HepG2 (cell line): ENCODE measurements at regions not wholly inside any gene's neighbourhood (a gene's known extent, or its start where the extent isn't known, plus 50 kb on each side); places are given as distances from the start of the nearest gene placed in this dataset.

ENCODE experiments used
- ATAC-seq: fragments of 200-7000 bp; cut with Tn5 transposase; 3 replicates; pipeline ENCODE4 v1.9.1; 2020; ENCODE audit warnings: mild to moderate bottlenecking, moderate library complexity
- BruUV-seq: library from RNA; stranded (reverse); fragments of 400-500 nt; replicated peaks from 2 replicates; lab custom pipeline; 2021; lab: Mats Ljungman, UMichigan
- CTCF ChIA-PET: fragments of 300-600 bp; formaldehyde crosslinking; extraction: SDS; loops from one replicate; lab custom pipeline; 2021; ENCODE audit warnings: low total read pairs, inconsistent platforms, low intra/inter-chr PET ratio; lab: Yijun Ruan, JAX
- POLR2A ChIA-PET: fragments of 350-600 bp; sonication (Branson Sonifier 250); formaldehyde crosslinking; loops from one replicate; lab custom pipeline; 2020; ENCODE audit warnings: antibody characterized with exemption, inconsistent platforms; lab: Yijun Ruan, JAX
- DNase-seq: peaks from one replicate; pipeline ENCODE4 v3.0.0-alpha.2; 2015; ENCODE audit warnings: low spot score
- FAIRE-seq: peaks from 3 replicates; lab custom pipeline; 2011; peaks lifted over from hg19 to GRCh38; lab: Jason Lieb, UNC
- H2AFZ ChIP-seq: one replicate; pipeline ENCODE4 v1.6.1; 2011; ENCODE audit warnings: low read length, inconsistent platforms
- H3K27ac ChIP-seq: fragments of 300-600 bp; 3 replicates; pipeline ENCODE4 v1.8.0; 2011; ENCODE audit warnings: mixed run types, mild to moderate bottlenecking, mixed read lengths, low read length, inconsistent platforms; ENCODE audit not compliant: insufficient read depth; ENCODE audit errors: extremely low read length
- H3K27me3 ChIP-seq, 2 experiments: fragments of 200-600 bp in 1 of 2; 2 replicates in 1 of 2; 3 replicates in 1 of 2; pipeline versions ENCODE4 v1.6.0 to v1.8.0; 2011; ENCODE audit warnings: low read length in 2 of 2, mild to moderate bottlenecking in 2 of 2, moderate library complexity in 2 of 2, inconsistent platforms in 1 of 2; ENCODE audit not compliant: insufficient read depth in 2 of 2, control insufficient read depth in 1 of 2
- H3K36me3 ChIP-seq, 2 experiments: fragments of 200-600 bp in 1 of 2; replicated peaks in 1 of 2; 2 replicates in 1 of 2; 3 replicates in 1 of 2; pipeline versions ENCODE4 v1.5.1 to v1.8.0; 2011; ENCODE audit warnings: low read length in 2 of 2, inconsistent platforms in 1 of 2; ENCODE audit not compliant: insufficient read depth in 2 of 2, control insufficient read depth in 1 of 2
- H3K4me1 ChIP-seq: 2 replicates; pipeline ENCODE4 v1.5.1; 2012; ENCODE audit warnings: low read length, inconsistent platforms; ENCODE audit not compliant: insufficient read depth
- H3K4me2 ChIP-seq: 2 replicates; pipeline ENCODE4 v1.6.0; 2011; ENCODE audit warnings: low read depth, low read length, inconsistent platforms
- H3K4me3 ChIP-seq, 3 experiments: fragments of 200-600 bp in 1 of 3; sonication (generic), shearing (Covaris generic) in 1 of 3; replicated peaks in 1 of 3; 2 replicates each; pipeline ENCODE4 v1.5.1; 2011 to 2016; ENCODE audit warnings: low read length in 3 of 3, inconsistent platforms in 2 of 3, low read depth in 2 of 3, mild to moderate bottlenecking in 2 of 3, control low read depth in 1 of 3, mixed read lengths in 1 of 3; ENCODE audit not compliant: insufficient read depth in 1 of 3
- H3K79me2 ChIP-seq: one replicate; pipeline ENCODE4 v1.6.1; 2011; ENCODE audit warnings: low read length, inconsistent platforms; ENCODE audit not compliant: insufficient read depth
- H3K9ac ChIP-seq: 2 replicates; pipeline ENCODE4 v1.6.0; 2011; ENCODE audit warnings: mild to moderate bottlenecking, low read depth, low read length, inconsistent platforms; ENCODE audit not compliant: insufficient read depth
- H3K9me3 ChIP-seq: 2 replicates; pipeline ENCODE4 v1.5.1; 2012; ENCODE audit warnings: mild to moderate bottlenecking, low read length
- H4K20me1 ChIP-seq: 2 replicates; pipeline ENCODE4 v1.6.0; 2011; ENCODE audit warnings: inconsistent platforms, mild to moderate bottlenecking, low read length, moderate library complexity; ENCODE audit not compliant: insufficient read depth
- ATF7 ChIP-seq, 2 experiments: fragments of 450-650 bp in 1 of 2; sonication (generic) in 1 of 2; formaldehyde crosslinking in 1 of 2; IDR thresholded peaks; 2 replicates each; pipeline versions ENCODE4 v1.4.0 to v1.6.1; 2016 to 2020; ENCODE audit warnings: antibody characterized with exemption in 1 of 2, mild to moderate bottlenecking in 1 of 2, missing genetic modification reagents in 1 of 2
- CEBPB ChIP-seq: IDR thresholded peaks from 2 replicates; pipeline ENCODE4 v1.6.1; 2011; ENCODE audit warnings: low read depth, low read length, improper control_type of control experiment, borderline replicate concordance
- HMG20B ChIP-seq: conservative IDR thresholded peaks from 2 replicates; pipeline ENCODE4 v1.6.1; 2016; ENCODE audit warnings: missing genetic modification reagents, missing compliant biosample characterization
- HOXA9 ChIP-seq: sonication (generic); formaldehyde crosslinking; IDR thresholded peaks from 2 replicates; pipeline ENCODE4 v1.8.1; 2022; ENCODE audit warnings: missing genetic modification reagents, mild to moderate bottlenecking, moderate library complexity, borderline replicate concordance
- JARID2 ChIP-seq: sonication (generic); formaldehyde crosslinking; IDR thresholded peaks from 2 replicates; pipeline ENCODE4 v1.8.1; 2023; ENCODE audit warnings: missing genetic modification reagents, inconsistent platforms; ENCODE audit not compliant: insufficient replicate concordance
- NFE2L2 ChIP-seq: fragments of 150-350 bp; IDR thresholded peaks from 2 replicates; pipeline ENCODE4 v1.6.1; 2014; ENCODE audit warnings: low read length
- SYNCRIP ChIP-seq: fragments of 200-400 bp; formaldehyde crosslinking; IDR thresholded peaks from 2 replicates; pipeline ENCODE4 v1.6.1; 2018; ENCODE audit warnings: mild to moderate bottlenecking, low read depth, low read length; ENCODE audit not compliant: insufficient read depth
- ZC3H13 ChIP-seq: sonication (generic); formaldehyde crosslinking; IDR thresholded peaks from 2 replicates; pipeline ENCODE4 v1.8.1; 2023; ENCODE audit warnings: mild to moderate bottlenecking, missing genetic modification reagents, moderate library complexity
- ZMYM4 ChIP-seq: sonication (generic); formaldehyde crosslinking; IDR thresholded peaks from 2 replicates; pipeline ENCODE4 v1.8.1; 2023; ENCODE audit warnings: mild to moderate bottlenecking, missing genetic modification reagents
- ZNF605 ChIP-seq: sonication (generic); formaldehyde crosslinking; IDR thresholded peaks from 2 replicates; pipeline ENCODE4 v1.8.0; 2022; ENCODE audit warnings: mild to moderate bottlenecking, missing genetic modification reagents
- ZNF644 ChIP-seq: IDR thresholded peaks from 2 replicates; pipeline ENCODE4 v1.6.1; 2016; ENCODE audit warnings: low read depth
- ZSCAN20 ChIP-seq: sonication (generic); formaldehyde crosslinking; IDR thresholded peaks from 2 replicates; pipeline ENCODE4 v1.4.0; 2020; ENCODE audit warnings: missing genetic modification reagents, mild to moderate bottlenecking, borderline replicate concordance
- WGBS: methylation state at CpG from one replicate; pipeline ENCODE4 v1.1.6; 2017; ENCODE audit warnings: low lambda C conversion rate; 5-methylcytosine and 5-hydroxymethylcytosine counted together
- in situ Hi-C: cut with HindIII; loops from 2 replicates; pipeline ENCODE4 v1.10.0; 2017; ENCODE audit warnings: low pct_unique_long_range_greater_than_20kb; ENCODE audit not compliant: extremely low pct_ligation_motif_present
- intact Hi-C: fragments of 100-400 bp; cut with micrococcal nuclease; formaldehyde crosslinking; loops from one replicate; pipeline ENCODE4 v1.10.0; 2022; ENCODE audit not compliant: unreplicated experiment
- TF ChIP-seq, protein P1 (sequence below): sonication (generic); formaldehyde crosslinking; IDR thresholded peaks from 2 replicates; pipeline ENCODE4 v1.5.0; 2020; ENCODE audit warnings: mild to moderate bottlenecking, missing genetic modification reagents, borderline replicate concordance
- TF ChIP-seq, protein P2 (sequence below): IDR thresholded peaks from 2 replicates; pipeline ENCODE4 v1.6.1; 2016; ENCODE audit warnings: low read depth, borderline replicate concordance

DNA sequence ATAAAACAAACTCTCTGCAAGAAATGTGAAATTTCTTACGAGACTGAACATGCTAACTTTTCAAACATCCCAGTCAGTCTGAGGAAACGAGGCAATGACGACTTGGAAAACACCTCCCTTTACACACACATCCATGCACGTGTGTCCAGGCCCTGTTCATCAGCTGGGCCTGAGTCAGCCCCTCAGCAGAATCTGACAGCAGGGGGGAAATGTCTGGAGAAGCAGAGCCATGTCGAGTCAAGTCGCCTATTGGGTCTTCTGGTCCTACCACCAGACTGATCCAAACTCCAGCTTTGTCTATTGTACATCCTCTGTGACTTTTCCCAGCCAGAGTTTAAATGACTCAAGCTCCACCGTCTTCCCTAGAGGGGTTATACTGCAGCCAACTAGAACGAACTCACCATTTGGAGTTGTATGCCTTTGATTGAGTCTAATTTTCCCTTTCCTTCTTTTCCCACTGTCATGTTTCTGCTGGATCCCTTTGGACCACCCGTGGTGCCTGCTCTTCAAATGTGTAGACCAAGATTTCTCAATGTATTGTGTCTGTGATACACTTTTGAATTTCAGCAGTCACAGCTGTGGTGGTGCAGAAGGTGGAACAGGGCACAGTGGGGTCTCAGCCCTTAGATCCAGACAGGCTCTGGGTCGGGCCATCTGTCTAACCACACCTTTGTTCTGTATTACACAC is 254.0 kb downstream of the CDC5L start:
- intact Hi-C loops = no loop called here
- TF ChIP-seq HMG20B (CRISPR knock-in tag) (no peak), NFE2L2 (no peak), ZNF605 (CRISPR knock-in tag) (no peak), CEBPB (0 out of 2 replicates have a peak, but pooled peaks have one; percentile 34)
- Histone ChIP-seq H3K36me3 (no peaks in the 10 kb centered on the region), H3K79me2 (no peaks in the 10 kb centered on the region), H2AFZ (no peak overlapping the region), H3K9ac (no peak overlapping the region), H3K4me2 (no peak overlapping the region), H3K4me1 (no peaks in the 10 kb centered on the region), H3K27me3 (peaks cover 1 to 15% of the 10 kb centered on the region in 2 experiments; a peak in 3 of 5 replicates), H3K9me3 (no peaks in the 10 kb centered on the region), H3K4me3 (no peak overlapping the region), H3K27ac (no peak overlapping the region), H4K20me1 (no peaks in the 10 kb centered on the region)
- in situ Hi-C loops = loop anchor here (10.0 kb wide), 1 partner anchor 167 kb away; no protein-coding TSS in a partner anchor
- ATAC-seq = no peak
- BruUV-seq = no TSS peak
- DNase-seq = no peak
- FAIRE-seq = no peak
- POLR2A ChIA-PET = no interaction called here
- 14% methylated on average over 10 of the region's 10 CpGs for WGBS
- CTCF ChIA-PET = no interaction called here

DNA sequence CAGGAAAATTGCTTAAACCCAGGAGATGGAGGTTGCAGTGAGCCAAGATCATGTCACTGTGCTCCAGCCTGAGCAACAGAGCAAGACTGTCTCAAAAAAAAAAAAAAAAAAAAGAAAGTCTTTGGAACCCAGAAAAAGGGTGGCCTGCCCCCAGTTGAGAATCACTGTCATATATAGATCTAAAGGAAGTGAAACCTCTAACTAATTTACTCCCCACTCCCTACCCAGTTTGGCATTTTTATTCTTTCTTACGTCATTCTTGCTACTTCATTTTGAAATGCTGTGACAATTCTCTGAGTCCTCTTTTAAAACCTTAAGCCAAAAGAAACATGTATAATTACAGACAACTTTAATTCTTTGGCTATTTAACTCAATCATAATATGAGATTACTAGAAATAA is 254.8 kb downstream of the CDC5L start:
- H3K36me3 ChIP-seq = no peaks in the 10 kb centered on the region
- FAIRE-seq (no peak), ATAC-seq (no peak), DNase-seq (no peak)
- H3K4me3 ChIP-seq = no peak overlapping the region
- CTCF ChIA-PET = no interaction called here
- peaks cover 1 to 7% of the 10 kb centered on the region in 2 experiments; a peak in 3 of 5 replicates for H3K27me3 ChIP-seq
- POLR2A ChIA-PET = no interaction called here
- no peak overlapping the region for H3K4me2 ChIP-seq
- BruUV-seq = no TSS peak
- no peak overlapping the region for H3K27ac ChIP-seq
- 65% methylated on average over 1 of the region's 1 CpG for WGBS
- intact Hi-C loops (no loop called here), in situ Hi-C loops (loop anchor here (10.0 kb wide), 1 partner anchor 168 kb away; no protein-coding TSS in a partner anchor)
- H3K9me3 ChIP-seq = no peaks in the 10 kb centered on the region
- no peaks in the 10 kb centered on the region for H3K79me2 ChIP-seq
- no peak overlapping the region for H2AFZ ChIP-seq
- H4K20me1 ChIP-seq = no peaks in the 10 kb centered on the region
- no peaks in the 10 kb centered on the region for H3K4me1 ChIP-seq
- H3K9ac ChIP-seq = no peak overlapping the region
- no peak for TF ChIP-seq HOXA9
- TF ChIP-seq ATF7 (IDR thresholded peaks at IDR 0.05) = no peak
- TF ChIP-seq ATF7 (CRISPR knock-in tag; IDR thresholded peaks at IDR 0.05) = no peak
- no peak for TF ChIP-seq SYNCRIP
- no peak for TF ChIP-seq ZSCAN20 (CRISPR knock-in tag)
- TF ChIP-seq ZMYM4 (CRISPR knock-in tag) = no peak
- no peak for TF ChIP-seq ZNF644 (CRISPR knock-in tag)
- TF ChIP-seq JARID2 (CRISPR knock-in tag) = no peak
- TF ChIP-seq ZC3H13 (CRISPR knock-in tag) = no peak
- TF ChIP-seq, protein P1, sequence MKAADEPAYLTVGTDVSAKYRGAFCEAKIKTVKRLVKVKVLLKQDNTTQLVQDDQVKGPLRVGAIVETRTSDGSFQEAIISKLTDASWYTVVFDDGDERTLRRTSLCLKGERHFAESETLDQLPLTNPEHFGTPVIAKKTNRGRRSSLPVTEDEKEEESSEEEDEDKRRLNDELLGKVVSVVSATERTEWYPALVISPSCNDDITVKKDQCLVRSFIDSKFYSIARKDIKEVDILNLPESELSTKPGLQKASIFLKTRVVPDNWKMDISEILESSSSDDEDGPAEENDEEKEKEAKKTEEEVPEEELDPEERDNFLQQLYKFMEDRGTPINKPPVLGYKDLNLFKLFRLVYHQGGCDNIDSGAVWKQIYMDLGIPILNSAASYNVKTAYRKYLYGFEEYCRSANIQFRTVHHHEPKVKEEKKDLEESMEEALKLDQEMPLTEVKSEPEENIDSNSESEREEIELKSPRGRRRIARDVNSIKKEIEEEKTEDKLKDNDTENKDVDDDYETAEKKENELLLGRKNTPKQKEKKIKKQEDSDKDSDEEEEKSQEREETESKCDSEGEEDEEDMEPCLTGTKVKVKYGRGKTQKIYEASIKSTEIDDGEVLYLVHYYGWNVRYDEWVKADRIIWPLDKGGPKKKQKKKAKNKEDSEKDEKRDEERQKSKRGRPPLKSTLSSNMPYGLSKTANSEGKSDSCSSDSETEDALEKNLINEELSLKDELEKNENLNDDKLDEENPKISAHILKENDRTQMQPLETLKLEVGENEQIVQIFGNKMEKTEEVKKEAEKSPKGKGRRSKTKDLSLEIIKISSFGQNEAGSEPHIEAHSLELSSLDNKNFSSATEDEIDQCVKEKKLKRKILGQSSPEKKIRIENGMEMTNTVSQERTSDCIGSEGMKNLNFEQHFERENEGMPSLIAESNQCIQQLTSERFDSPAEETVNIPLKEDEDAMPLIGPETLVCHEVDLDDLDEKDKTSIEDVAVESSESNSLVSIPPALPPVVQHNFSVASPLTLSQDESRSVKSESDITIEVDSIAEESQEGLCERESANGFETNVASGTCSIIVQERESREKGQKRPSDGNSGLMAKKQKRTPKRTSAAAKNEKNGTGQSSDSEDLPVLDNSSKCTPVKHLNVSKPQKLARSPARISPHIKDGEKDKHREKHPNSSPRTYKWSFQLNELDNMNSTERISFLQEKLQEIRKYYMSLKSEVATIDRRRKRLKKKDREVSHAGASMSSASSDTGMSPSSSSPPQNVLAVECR = no peak
- TF ChIP-seq, protein P2, sequence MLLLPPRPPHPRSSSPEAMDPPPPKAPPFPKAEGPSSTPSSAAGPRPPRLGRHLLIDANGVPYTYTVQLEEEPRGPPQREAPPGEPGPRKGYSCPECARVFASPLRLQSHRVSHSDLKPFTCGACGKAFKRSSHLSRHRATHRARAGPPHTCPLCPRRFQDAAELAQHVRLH (CRISPR knock-in tag) = no peak
